NCI-H524 (cell line): ENCODE measurements at regions not wholly inside any gene's neighbourhood (a gene's known extent, or its start where the extent isn't known, plus 50 kb on each side); places are given as distances from the start of the nearest gene placed in this dataset.
"Not testable (repeated sequence)": the region's sequence is repeated elsewhere in the genome, so short reads cannot be mapped to it uniquely, and the experiment has no call there.

Experiments used
- DNase-seq, 2 experiments: peaks; one replicate each; lab custom pipeline; 2025; lab: John Stamatoyannopoulos, UW

- DNase-seq = no peak
These were observed 2002.5 kb upstream of the TENM3 start for GRCh38 chr4:180240670-180241069.

GRCh38 chr4:180253419-180253818 lies 1989.8 kb upstream of the TENM3 start:
- DNase-seq = no peak

GRCh38 chr4:180261346-180261745 lies 1981.9 kb upstream of the TENM3 start:
- no peak for DNase-seq

- no peak for DNase-seq
These were observed 1963.1 kb upstream of the TENM3 start for GRCh38 chr4:180280076-180280475.

- peak in 1 of 2 experiments; percentile 26 for DNase-seq
These were observed 1962.4 kb upstream of the TENM3 start for GRCh38 chr4:180280726-180281297.

- DNase-seq = peak; percentile 53 to 88
These were observed 1961.5 kb upstream of the TENM3 start for GRCh38 chr4:180281724-180282123.

GRCh38 chr4:180284267-180284666 lies 1958.9 kb upstream of the TENM3 start:
- no peak for DNase-seq

- no peak for DNase-seq
These were observed 1957.4 kb upstream of the TENM3 start for GRCh38 chr4:180285796-180286195.

- DNase-seq = no peak
These were observed 1950.9 kb upstream of the TENM3 start for GRCh38 chr4:180292339-180292738.

GRCh38 chr4:180296036-180296599 lies 1947.1 kb upstream of the TENM3 start:
- no peak for DNase-seq

- no peak for DNase-seq
These were observed 1938.9 kb upstream of the TENM3 start for GRCh38 chr4:180304321-180304720.

GRCh38 chr4:180310616-180311015 lies 1932.6 kb upstream of the TENM3 start:
- DNase-seq = no peak

- DNase-seq = no peak
These were observed 1928.2 kb upstream of the TENM3 start for GRCh38 chr4:180314972-180315371.

- DNase-seq = no peak
These were observed 1912.7 kb upstream of the TENM3 start for GRCh38 chr4:180330521-180330920.

GRCh38 chr4:180333162-180333561 lies 1910.0 kb upstream of the TENM3 start:
- no peak for DNase-seq

- DNase-seq = no peak
These were observed 1907.6 kb upstream of the TENM3 start for GRCh38 chr4:180335566-180335965.

GRCh38 chr4:180336494-180337090 lies 1906.6 kb upstream of the TENM3 start:
- DNase-seq = no peak

- peak; percentile 1 to 41 for DNase-seq
These were observed 1901.3 kb upstream of the TENM3 start for GRCh38 chr4:180341926-180342325.

GRCh38 chr4:180350901-180351300 lies 1892.3 kb upstream of the TENM3 start:
- DNase-seq = no peak

GRCh38 chr4:180356766-180357165 lies 1886.4 kb upstream of the TENM3 start:
- DNase-seq = no peak

- DNase-seq = not testable (repeated sequence)
These were observed 1883.1 kb upstream of the TENM3 start for GRCh38 chr4:180360113-180360512.

GRCh38 chr4:180363815-180364214 lies 1879.4 kb upstream of the TENM3 start:
- no peak for DNase-seq

- DNase-seq = peak in 1 of 2 experiments; percentile 1
These were observed 1870.5 kb upstream of the TENM3 start for GRCh38 chr4:180372691-180373090.

- DNase-seq = no peak
These were observed 1865.5 kb upstream of the TENM3 start for GRCh38 chr4:180377741-180378140.
